ENCODE measurements at regions not wholly inside any gene's neighbourhood (a gene's known extent, or its start where the extent isn't known, plus 50 kb on each side); places are given as distances from the start of the nearest gene placed in this dataset.

DNA sequence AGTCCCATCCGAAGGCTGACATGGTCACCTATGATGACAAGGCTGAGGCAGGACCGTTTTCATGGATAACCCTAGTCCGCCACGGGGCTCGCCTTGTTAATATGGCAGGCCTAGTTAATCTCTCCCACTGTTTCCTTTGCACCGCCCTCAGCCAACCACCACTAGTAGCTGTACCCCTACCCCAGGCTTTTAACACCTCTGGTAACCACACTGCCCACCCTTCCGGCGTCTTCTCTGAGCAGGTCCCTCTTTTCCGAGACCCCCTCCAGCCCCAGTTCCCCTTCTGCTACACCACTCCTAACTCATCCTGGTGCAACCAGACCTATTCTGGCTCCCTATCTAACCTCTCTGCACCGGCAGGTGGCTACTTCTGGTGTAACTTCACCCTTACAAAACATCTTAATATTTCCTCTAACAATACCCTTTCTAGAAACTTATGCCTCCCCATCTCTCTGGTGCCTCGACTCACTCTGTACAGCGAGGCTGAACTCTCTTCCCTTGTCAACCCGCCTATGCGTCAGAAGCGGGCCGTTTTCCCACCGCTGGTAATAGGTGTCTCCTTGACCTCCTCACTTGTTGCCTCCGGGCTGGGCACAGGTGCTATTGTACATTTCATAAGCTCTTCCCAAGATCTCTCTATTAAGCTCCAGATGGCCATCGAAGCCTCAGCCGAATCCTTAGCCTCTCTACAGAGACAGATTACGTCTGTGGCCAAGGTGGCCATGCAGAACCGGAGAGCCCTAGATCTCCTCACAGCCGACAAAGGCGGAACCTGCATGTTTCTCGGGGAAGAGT, 964.4 kb downstream of the RPA4 start:
- H4K20me1 ChIP-seq (ENCODE audit: insufficient read depth) = no peaks in the 10 kb centered on the region
- H3K4me2 ChIP-seq (ENCODE audit: unreplicated experiment) = no peak overlapping the region
- no peak for DNase-seq
- H3K4me3 ChIP-seq = no peak overlapping the region
- H3K9ac ChIP-seq = no peak overlapping the region
- H3F3A ChIP-seq (ENCODE audit: insufficient read depth) = no peaks in the 10 kb centered on the region
- H3K9me3 ChIP-seq (ENCODE audit: low read depth) = no peaks in the 10 kb centered on the region
- TF ChIP-seq EZH2 (IDR thresholded peaks at IDR 0.05; ENCODE audit: insufficient read depth, poor library complexity, severe bottlenecking) = no peak
- no peaks in the 10 kb centered on the region for H3K27me3 ChIP-seq (replicated peaks; ENCODE audit: insufficient read depth)
- no peak overlapping the region for H2AFZ ChIP-seq
- in situ Hi-C loops (cut with MboI) = no loop called here
- 69 to 73% methylated on average over 20 to 25 of the region's 25 CpGs for WGBS, 2 experiments (ENCODE audit: low coverage in 1 of 2, low lambda C conversion rate in 2 of 2, missing lambda C conversion rate in 2 of 2)
- H3K9me2 ChIP-seq (ENCODE audit: insufficient read depth) = no peaks in the 10 kb centered on the region
- H3K4me1 ChIP-seq (ENCODE audit: insufficient read depth) = no peaks in the 10 kb centered on the region
- no peaks in the 10 kb centered on the region for H3K79me2 ChIP-seq (ENCODE audit: insufficient read depth)
- H3K36me3 ChIP-seq (ENCODE audit: low read depth) = no peaks in the 10 kb centered on the region
- H3K27ac ChIP-seq = no peak overlapping the region

DNA sequence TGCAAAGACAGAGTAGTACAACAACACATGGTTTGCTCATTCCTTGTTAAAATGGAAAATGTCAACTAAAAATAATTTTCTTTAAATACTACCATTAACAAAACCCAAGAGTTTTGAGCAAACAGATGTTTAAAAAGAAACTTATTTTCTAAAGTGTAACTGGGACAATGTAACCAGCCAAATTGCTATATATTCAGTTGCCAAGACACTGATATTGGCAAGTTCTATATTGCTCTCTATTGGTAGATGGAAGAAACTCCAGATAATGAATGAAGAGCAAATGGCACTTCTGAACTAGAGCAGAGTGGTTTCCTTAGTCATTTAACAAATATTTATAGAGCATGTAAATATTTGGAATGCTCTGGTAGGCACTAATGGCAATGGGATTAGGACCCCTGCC, 966.2 kb downstream of the RPA4 start:
- no peak overlapping the region for H3K4me3 ChIP-seq
- TF ChIP-seq EZH2phosphoT487 (IDR thresholded peaks at IDR 0.05; ENCODE audit: insufficient read depth, low read depth) (no peak), EZH2 (IDR thresholded peaks at IDR 0.05; ENCODE audit: insufficient read depth, poor library complexity, severe bottlenecking) (no peak)
- no peaks in the 10 kb centered on the region for H3K9me2 ChIP-seq (ENCODE audit: insufficient read depth)
- H3F3A ChIP-seq (ENCODE audit: insufficient read depth) = no peaks in the 10 kb centered on the region
- no peak overlapping the region for H3K4me2 ChIP-seq (ENCODE audit: unreplicated experiment)
- no peak overlapping the region for H2AFZ ChIP-seq
- no peaks in the 10 kb centered on the region for H3K36me3 ChIP-seq (ENCODE audit: low read depth)
- no peaks in the 10 kb centered on the region for H3K79me2 ChIP-seq (ENCODE audit: insufficient read depth)
- no peaks in the 10 kb centered on the region for H3K4me1 ChIP-seq (ENCODE audit: insufficient read depth)
- no peak overlapping the region for H3K27ac ChIP-seq
- H3K9me3 ChIP-seq (ENCODE audit: low read depth) = no peaks in the 10 kb centered on the region
- H3K27me3 ChIP-seq (replicated peaks; ENCODE audit: insufficient read depth) = no peaks in the 10 kb centered on the region
- no peaks in the 10 kb centered on the region for H4K20me1 ChIP-seq (ENCODE audit: insufficient read depth)
- H3K9ac ChIP-seq = no peak overlapping the region
- in situ Hi-C loops (cut with MboI) = no loop called here
- DNase-seq = no peak

- Histone ChIP-seq H3K27ac (no peak overlapping the region), H3K4me1 (ENCODE audit: insufficient read depth) (no peaks in the 10 kb centered on the region), H3K9me3 (ENCODE audit: low read depth) (no peaks in the 10 kb centered on the region), H2AFZ (no peak overlapping the region), H3K9me2 (ENCODE audit: insufficient read depth) (no peaks in the 10 kb centered on the region), H3K79me2 (ENCODE audit: insufficient read depth) (no peaks in the 10 kb centered on the region), H3K4me2 (ENCODE audit: unreplicated experiment) (no peak overlapping the region), H3K36me3 (ENCODE audit: low read depth) (no peaks in the 10 kb centered on the region), H3K4me3 (no peak overlapping the region), H3K9ac (no peak overlapping the region), H4K20me1 (ENCODE audit: insufficient read depth) (no peaks in the 10 kb centered on the region), H3F3A (ENCODE audit: insufficient read depth) (no peaks in the 10 kb centered on the region), H3K27me3 (replicated peaks; ENCODE audit: insufficient read depth) (no peaks in the 10 kb centered on the region)
- in situ Hi-C loops (cut with MboI) = no loop called here
- WGBS, 2 experiments (ENCODE audit: low coverage in 1 of 2, low lambda C conversion rate in 2 of 2, missing lambda C conversion rate in 2 of 2) = 0% methylated on average over 1 of the region's 1 CpG
- no peak for TF ChIP-seq EZH2 (IDR thresholded peaks at IDR 0.05; ENCODE audit: insufficient read depth, poor library complexity, severe bottlenecking)
- TF ChIP-seq EZH2phosphoT487 (IDR thresholded peaks at IDR 0.05; ENCODE audit: insufficient read depth, low read depth) = no peak
- no peak for DNase-seq
Measured at GRCh38 chrX:97850911-97851310, 967.2 kb downstream of the RPA4 start.

DNA sequence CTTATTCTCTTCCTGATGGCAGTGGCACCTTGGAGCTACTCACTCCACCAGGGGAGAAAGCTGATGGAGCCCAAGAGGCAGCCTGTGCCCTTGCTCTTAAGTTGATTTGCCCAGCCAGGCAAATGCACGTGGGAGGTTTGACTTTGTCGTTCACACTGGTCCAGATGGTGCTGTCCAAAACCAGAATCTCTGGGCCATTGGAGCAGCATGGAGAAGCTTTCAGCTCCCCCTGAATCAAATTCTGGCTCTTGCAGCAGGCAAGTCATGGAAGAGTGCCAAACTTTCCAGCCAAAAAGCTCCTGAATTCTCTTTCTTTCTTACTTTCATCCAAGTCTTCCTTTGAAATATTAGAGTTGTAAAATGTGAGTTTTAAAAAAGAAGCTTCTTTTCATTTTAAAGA, 970.4 kb downstream of the RPA4 start:
- no peaks in the 10 kb centered on the region for H3K4me1 ChIP-seq (ENCODE audit: insufficient read depth)
- no peaks in the 10 kb centered on the region for H3K9me3 ChIP-seq (ENCODE audit: low read depth)
- no peaks in the 10 kb centered on the region for H3K27me3 ChIP-seq (replicated peaks; ENCODE audit: insufficient read depth)
- H4K20me1 ChIP-seq (ENCODE audit: insufficient read depth) = no peaks in the 10 kb centered on the region
- no peaks in the 10 kb centered on the region for H3K9me2 ChIP-seq (ENCODE audit: insufficient read depth)
- no peak overlapping the region for H3K27ac ChIP-seq
- no peaks in the 10 kb centered on the region for H3K36me3 ChIP-seq (ENCODE audit: low read depth)
- TF ChIP-seq EZH2 (IDR thresholded peaks at IDR 0.05; ENCODE audit: insufficient read depth, poor library complexity, severe bottlenecking) (no peak), EZH2phosphoT487 (IDR thresholded peaks at IDR 0.05; ENCODE audit: insufficient read depth, low read depth) (no peak)
- DNase-seq = no peak
- no peak overlapping the region for H2AFZ ChIP-seq
- H3K4me2 ChIP-seq (ENCODE audit: unreplicated experiment) = no peak overlapping the region
- H3K4me3 ChIP-seq = no peak overlapping the region
- H3K9ac ChIP-seq = no peak overlapping the region
- no peaks in the 10 kb centered on the region for H3F3A ChIP-seq (ENCODE audit: insufficient read depth)
- 0% methylated on average over 1 to 2 of the region's 2 CpGs for WGBS, 2 experiments (ENCODE audit: low coverage in 1 of 2, low lambda C conversion rate in 2 of 2, missing lambda C conversion rate in 2 of 2)
- in situ Hi-C loops (cut with MboI) = no loop called here
- no peaks in the 10 kb centered on the region for H3K79me2 ChIP-seq (ENCODE audit: insufficient read depth)

DNA sequence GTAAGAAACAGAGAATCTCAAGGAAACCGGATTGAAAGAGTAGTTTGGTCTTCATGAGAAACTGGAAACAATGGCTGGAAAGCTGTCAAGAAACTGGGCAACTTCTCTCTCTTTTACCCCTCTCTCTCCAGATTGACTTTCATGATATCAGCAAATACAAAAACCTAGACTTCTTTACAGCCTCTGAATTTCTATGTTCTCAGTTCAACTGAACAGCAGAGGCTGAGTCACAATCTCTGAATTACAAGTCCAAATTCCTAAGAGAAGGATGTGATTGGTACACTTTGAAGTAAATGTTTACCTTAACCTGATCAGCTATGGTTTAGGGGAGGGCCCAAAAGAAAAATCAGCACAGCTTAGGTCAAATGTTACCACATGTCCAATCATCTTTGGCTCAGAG, 974.9 kb downstream of the RPA4 start:
- Histone ChIP-seq H3K9ac (no peak overlapping the region), H3K79me2 (ENCODE audit: insufficient read depth) (no peaks in the 10 kb centered on the region), H4K20me1 (ENCODE audit: insufficient read depth) (no peaks in the 10 kb centered on the region), H3F3A (ENCODE audit: insufficient read depth) (no peaks in the 10 kb centered on the region), H2AFZ (no peak overlapping the region), H3K27ac (no peak overlapping the region), H3K4me1 (ENCODE audit: insufficient read depth) (no peaks in the 10 kb centered on the region), H3K27me3 (replicated peaks; ENCODE audit: insufficient read depth) (no peaks in the 10 kb centered on the region), H3K9me2 (ENCODE audit: insufficient read depth) (no peaks in the 10 kb centered on the region), H3K36me3 (ENCODE audit: low read depth) (no peaks in the 10 kb centered on the region), H3K9me3 (ENCODE audit: low read depth) (no peaks in the 10 kb centered on the region), H3K4me2 (ENCODE audit: unreplicated experiment) (no peak overlapping the region), H3K4me3 (no peak overlapping the region)
- DNase-seq = no peak
- in situ Hi-C loops (cut with MboI) = no loop called here
- WGBS, 2 experiments (ENCODE audit: low coverage in 1 of 2, low lambda C conversion rate in 2 of 2, missing lambda C conversion rate in 2 of 2) = 14 to 18% methylated on average over 1 of the region's 1 CpG
- TF ChIP-seq EZH2 (IDR thresholded peaks at IDR 0.05; ENCODE audit: insufficient read depth, poor library complexity, severe bottlenecking) (no peak), EZH2phosphoT487 (IDR thresholded peaks at IDR 0.05; ENCODE audit: insufficient read depth, low read depth) (no peak)

All from GM23248 (cell line).